ENCODE measurements at regions not wholly inside any gene's neighbourhood (a gene's known extent, or its start where the extent isn't known, plus 50 kb on each side); places are given as distances from the start of the nearest gene placed in this dataset.
A peak's percentile ranks its signal among the peaks of the same experiment; 100 is the strongest.

DNA sequence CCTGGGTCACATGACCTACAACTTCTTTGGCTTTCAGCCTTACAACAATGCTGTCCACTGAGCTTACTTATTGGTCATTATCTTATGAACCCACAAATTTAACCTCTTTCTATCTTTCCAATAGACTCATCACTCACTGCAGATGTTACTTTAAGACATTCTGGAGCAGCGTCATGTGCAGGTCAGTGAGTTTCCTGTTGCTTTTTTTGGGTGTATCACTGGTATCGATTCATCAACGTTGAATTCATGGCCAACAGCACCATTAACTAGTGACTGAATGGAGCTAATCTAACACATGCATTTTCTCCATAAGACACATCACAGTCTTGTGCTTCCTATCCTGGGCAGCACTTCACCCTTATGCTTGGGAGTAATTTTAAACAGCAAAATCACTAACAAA lies 672.6 kb upstream of the CDH18 start:
- Histone ChIP-seq H3K36me3 (ENCODE audit: low read depth) (no peaks in the 10 kb centered on the region), H3K9me3 (ENCODE audit: severe bottlenecking) (no peaks in the 10 kb centered on the region), H3K27me3 (ENCODE audit: insufficient read depth, poor library complexity, severe bottlenecking) (no peaks in the 10 kb centered on the region), H3K4me1 (ENCODE audit: insufficient read depth, poor library complexity, severe bottlenecking) (peaks cover 6% of the 10 kb centered on the region), H3K4me3 (ENCODE audit: severe bottlenecking) (no peak overlapping the region), H3K27ac (ENCODE audit: poor library complexity, severe bottlenecking) (no peak overlapping the region)
- DNase-seq (ENCODE audit: low spot score), result no peak
- TF ChIP-seq, protein P1, sequence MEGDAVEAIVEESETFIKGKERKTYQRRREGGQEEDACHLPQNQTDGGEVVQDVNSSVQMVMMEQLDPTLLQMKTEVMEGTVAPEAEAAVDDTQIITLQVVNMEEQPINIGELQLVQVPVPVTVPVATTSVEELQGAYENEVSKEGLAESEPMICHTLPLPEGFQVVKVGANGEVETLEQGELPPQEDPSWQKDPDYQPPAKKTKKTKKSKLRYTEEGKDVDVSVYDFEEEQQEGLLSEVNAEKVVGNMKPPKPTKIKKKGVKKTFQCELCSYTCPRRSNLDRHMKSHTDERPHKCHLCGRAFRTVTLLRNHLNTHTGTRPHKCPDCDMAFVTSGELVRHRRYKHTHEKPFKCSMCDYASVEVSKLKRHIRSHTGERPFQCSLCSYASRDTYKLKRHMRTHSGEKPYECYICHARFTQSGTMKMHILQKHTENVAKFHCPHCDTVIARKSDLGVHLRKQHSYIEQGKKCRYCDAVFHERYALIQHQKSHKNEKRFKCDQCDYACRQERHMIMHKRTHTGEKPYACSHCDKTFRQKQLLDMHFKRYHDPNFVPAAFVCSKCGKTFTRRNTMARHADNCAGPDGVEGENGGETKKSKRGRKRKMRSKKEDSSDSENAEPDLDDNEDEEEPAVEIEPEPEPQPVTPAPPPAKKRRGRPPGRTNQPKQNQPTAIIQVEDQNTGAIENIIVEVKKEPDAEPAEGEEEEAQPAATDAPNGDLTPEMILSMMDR (IDR thresholded peaks at IDR 0.05; ENCODE audit: poor library complexity, severe bottlenecking), result no peak
- no peak for ATAC-seq (ENCODE audit: low read depth)

DNA sequence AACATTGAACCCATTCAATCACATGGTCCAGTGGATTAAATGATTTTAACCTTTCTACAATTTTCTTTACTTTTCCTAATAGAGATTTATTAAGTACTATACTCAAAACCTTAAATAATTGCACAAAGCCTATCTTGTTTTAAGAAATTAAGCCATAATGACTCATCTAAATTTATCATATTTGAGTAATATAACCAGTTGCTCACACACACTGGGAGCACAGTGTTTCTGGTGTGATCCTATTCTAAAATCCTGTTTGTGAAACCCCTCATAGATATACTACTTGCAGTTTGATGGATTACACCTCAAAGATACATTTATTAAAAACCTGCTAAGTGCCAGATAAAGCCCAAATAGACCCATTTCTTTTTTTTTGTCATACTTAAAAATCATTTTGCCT lies 668.3 kb upstream of the CDH18 start:
- DNase-seq (ENCODE audit: low spot score), result no peak
- no peak overlapping the region for H3K27ac ChIP-seq (ENCODE audit: poor library complexity, severe bottlenecking)
- H3K4me1 ChIP-seq (ENCODE audit: insufficient read depth, poor library complexity, severe bottlenecking), result peaks cover 6% of the 10 kb centered on the region
- no peak overlapping the region for H3K4me3 ChIP-seq (ENCODE audit: severe bottlenecking)
- no peaks in the 10 kb centered on the region for H3K36me3 ChIP-seq (ENCODE audit: low read depth)
- TF ChIP-seq, protein P1 (IDR thresholded peaks at IDR 0.05; ENCODE audit: poor library complexity, severe bottlenecking), result no peak
- H3K27me3 ChIP-seq (ENCODE audit: insufficient read depth, poor library complexity, severe bottlenecking), result no peaks in the 10 kb centered on the region
- H3K9me3 ChIP-seq (ENCODE audit: severe bottlenecking), result no peaks in the 10 kb centered on the region
- ATAC-seq (ENCODE audit: low read depth), result peak; percentile 27; the same call in 1 of the 3 replicates

DNA sequence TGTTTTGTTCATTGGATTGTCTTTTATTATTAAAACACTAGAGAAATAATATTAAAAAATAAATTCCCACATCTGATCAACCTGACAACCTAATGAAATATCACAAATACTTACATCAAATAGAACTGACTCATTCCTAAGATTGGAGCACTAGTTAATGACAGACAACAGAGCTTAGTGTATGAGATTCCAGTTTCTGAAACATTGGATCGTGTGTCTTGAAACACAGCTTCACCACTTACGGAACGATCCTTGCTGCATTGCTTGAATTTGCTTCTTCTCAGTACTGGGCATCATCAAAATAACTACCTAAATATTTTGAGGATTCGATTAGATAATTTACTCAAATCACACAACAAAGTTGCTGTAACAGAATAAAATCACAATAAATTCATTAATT lies 667.2 kb upstream of the CDH18 start:
- ATAC-seq (ENCODE audit: low read depth) (no peak), DNase-seq (ENCODE audit: low spot score) (no peak)
- no peaks in the 10 kb centered on the region for H3K27me3 ChIP-seq (ENCODE audit: insufficient read depth, poor library complexity, severe bottlenecking)
- no peak overlapping the region for H3K4me3 ChIP-seq (ENCODE audit: severe bottlenecking)
- H3K27ac ChIP-seq (ENCODE audit: poor library complexity, severe bottlenecking), result no peak overlapping the region
- TF ChIP-seq, protein P1 (IDR thresholded peaks at IDR 0.05; ENCODE audit: poor library complexity, severe bottlenecking), result no peak
- H3K4me1 ChIP-seq (ENCODE audit: insufficient read depth, poor library complexity, severe bottlenecking), result peaks cover 6% of the 10 kb centered on the region
- no peaks in the 10 kb centered on the region for H3K9me3 ChIP-seq (ENCODE audit: severe bottlenecking)
- H3K36me3 ChIP-seq (ENCODE audit: low read depth), result no peaks in the 10 kb centered on the region

- H3K4me1 ChIP-seq (ENCODE audit: insufficient read depth, poor library complexity, severe bottlenecking), result peaks cover 6% of the 10 kb centered on the region
- no peak for ATAC-seq (ENCODE audit: low read depth)
These were observed 666.7 kb upstream of the CDH18 start for GRCh38 chr5:20654746-20655145.

DNA sequence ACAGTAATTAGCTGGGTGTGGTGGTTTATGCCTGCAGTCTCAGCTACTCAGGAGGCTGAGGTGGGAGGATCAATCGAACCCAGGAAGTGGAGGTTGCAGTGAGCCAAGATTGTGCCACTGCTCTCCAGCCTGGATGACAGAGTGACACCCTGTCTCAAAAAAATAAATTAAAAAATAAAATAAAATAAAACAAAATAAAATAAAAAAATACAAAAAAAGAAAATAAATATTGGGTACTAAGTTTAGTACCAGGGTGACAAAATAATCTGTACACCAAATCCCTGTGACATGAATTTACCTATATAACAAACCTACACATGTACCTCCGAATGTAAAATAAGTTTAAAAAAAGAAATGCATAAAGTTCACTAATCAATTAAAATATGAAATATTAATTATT lies 666.0 kb upstream of the CDH18 start:
- Histone ChIP-seq H3K9me3 (ENCODE audit: severe bottlenecking) (no peaks in the 10 kb centered on the region), H3K36me3 (ENCODE audit: low read depth) (no peaks in the 10 kb centered on the region), H3K4me3 (ENCODE audit: severe bottlenecking) (no peak overlapping the region), H3K27ac (ENCODE audit: poor library complexity, severe bottlenecking) (no peak overlapping the region), H3K4me1 (ENCODE audit: insufficient read depth, poor library complexity, severe bottlenecking) (peaks cover 6% of the 10 kb centered on the region), H3K27me3 (ENCODE audit: insufficient read depth, poor library complexity, severe bottlenecking) (no peaks in the 10 kb centered on the region)
- DNase-seq (ENCODE audit: low spot score) (no peak), ATAC-seq (ENCODE audit: low read depth) (no peak)
- TF ChIP-seq, protein P1 (IDR thresholded peaks at IDR 0.05; ENCODE audit: poor library complexity, severe bottlenecking), result no peak

More at GRCh38 chr5:20654746-20655145, 666.7 kb upstream of the CDH18 start:
- TF ChIP-seq, protein P1 (IDR thresholded peaks at IDR 0.05; ENCODE audit: poor library complexity, severe bottlenecking), result no peak
- Histone ChIP-seq H3K36me3 (ENCODE audit: low read depth) (no peaks in the 10 kb centered on the region), H3K9me3 (ENCODE audit: severe bottlenecking) (no peaks in the 10 kb centered on the region), H3K27ac (ENCODE audit: poor library complexity, severe bottlenecking) (no peak overlapping the region), H3K27me3 (ENCODE audit: insufficient read depth, poor library complexity, severe bottlenecking) (no peaks in the 10 kb centered on the region), H3K4me3 (ENCODE audit: severe bottlenecking) (no peak overlapping the region)
- DNase-seq (ENCODE audit: low spot score), result no peak

Data from RWPE2 (cell line).